ENCODE measurements at regions not wholly inside any gene's neighbourhood (a gene's known extent, or its start where the extent isn't known, plus 50 kb on each side); places are given as distances from the start of the nearest gene placed in this dataset.
"Not testable (repeated sequence)": the region's sequence is repeated elsewhere in the genome, so short reads cannot be mapped to it uniquely, and the experiment has no call there.

DNA sequence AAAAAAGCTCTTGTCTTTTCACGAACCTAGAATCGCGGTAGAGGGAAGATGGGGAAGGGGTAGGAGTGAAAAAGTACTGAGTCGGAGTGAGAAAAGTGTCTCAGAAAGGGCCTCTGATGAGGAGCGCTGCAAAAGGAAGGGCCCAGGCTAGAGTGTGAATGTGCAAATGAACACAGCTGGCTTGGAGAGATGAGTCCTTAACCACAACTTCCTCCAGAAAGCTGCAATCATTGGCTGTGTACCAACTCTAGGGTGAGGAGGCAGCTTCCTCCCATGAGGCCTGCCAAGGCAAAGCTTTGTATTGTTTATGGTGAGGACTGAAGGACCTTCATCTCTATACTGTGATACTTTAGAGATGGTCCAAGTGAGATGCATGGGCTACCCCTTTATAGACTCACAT is 566.9 kb upstream of the ANO5 start:
- DNase-seq: no peak

DNA sequence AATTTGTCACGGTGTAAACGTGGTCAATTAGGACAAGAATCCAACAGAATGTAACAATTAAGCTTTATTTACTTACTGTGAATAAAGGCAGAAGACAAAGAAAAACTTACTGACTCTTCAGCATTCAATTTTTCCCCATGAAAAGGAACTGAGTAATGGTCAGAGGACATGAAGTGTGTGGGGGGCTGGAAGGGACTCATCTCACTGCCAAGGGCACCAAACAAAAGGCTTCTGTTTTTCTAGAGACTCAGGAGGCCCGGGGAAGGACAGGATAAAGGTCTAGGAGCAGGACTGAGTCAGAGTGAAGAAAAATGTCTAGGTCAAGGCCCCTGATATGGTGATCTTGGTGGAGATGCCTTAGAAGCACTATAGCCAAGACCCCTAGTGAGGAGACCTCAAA is 564.2 kb upstream of the ANO5 start:
- no peak for DNase-seq

GRCh38 chr11:21630934-21631478 is 561.9 kb upstream of the ANO5 start:
- no peak for DNase-seq

GRCh38 chr11:21631991-21632390 is 560.9 kb upstream of the ANO5 start:
- no peak for DNase-seq

- no peak for DNase-seq
These were observed 558.4 kb upstream of the ANO5 start for GRCh38 chr11:21634491-21634890.

GRCh38 chr11:21634956-21635355 is 557.9 kb upstream of the ANO5 start:
- no peak for DNase-seq

- no peak for DNase-seq
These were observed 557.3 kb upstream of the ANO5 start for GRCh38 chr11:21635394-21636145.

DNA sequence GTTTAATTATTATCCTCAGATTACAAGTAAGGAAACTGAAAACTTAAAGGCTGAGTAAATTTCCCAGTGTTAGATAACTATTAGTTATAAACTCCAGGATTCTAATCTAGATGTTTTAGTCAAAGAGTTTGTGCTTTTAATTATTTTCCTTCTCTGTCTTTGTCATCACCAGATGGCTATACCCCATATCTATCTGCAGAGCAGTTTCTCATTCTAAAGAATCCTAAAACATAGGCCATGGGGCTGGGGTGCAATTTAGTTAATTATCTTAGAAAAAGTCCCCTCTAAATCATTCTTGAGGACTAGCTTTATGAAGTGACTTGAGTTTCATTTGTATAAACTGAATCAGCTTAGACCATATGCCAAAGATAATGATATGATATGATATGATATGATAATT is 556.3 kb upstream of the ANO5 start:
- no peak for DNase-seq

GRCh38 chr11:21640491-21640890 is 552.4 kb upstream of the ANO5 start:
- no peak for DNase-seq

- DNase-seq: no peak
These were observed 551.0 kb upstream of the ANO5 start for GRCh38 chr11:21641869-21642268.

GRCh38 chr11:21646351-21646750 is 546.5 kb upstream of the ANO5 start:
- no peak for DNase-seq

DNA sequence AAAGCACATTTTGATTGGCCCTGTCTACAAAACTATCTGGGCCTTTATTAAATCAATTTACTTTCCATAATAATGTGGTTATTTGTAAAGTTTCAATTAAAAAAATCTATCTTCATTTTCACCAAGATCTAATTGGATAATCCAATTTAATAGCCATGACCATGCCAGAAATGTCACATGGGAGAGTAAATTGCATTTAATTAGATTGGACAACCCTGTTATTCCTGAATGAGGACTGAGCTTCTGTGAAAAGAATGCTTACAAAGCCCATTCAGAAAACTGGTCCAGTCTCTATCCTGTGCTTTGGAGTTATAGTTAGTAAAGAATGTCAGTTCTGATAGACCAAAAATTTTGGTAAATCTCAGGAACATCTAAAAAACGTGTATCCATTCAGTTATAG is 541.9 kb upstream of the ANO5 start:
- no peak for DNase-seq

- DNase-seq: no peak
These were observed 538.9 kb upstream of the ANO5 start for GRCh38 chr11:21653951-21654421.

GRCh38 chr11:21656065-21656464 is 536.8 kb upstream of the ANO5 start:
- DNase-seq: no peak

DNA sequence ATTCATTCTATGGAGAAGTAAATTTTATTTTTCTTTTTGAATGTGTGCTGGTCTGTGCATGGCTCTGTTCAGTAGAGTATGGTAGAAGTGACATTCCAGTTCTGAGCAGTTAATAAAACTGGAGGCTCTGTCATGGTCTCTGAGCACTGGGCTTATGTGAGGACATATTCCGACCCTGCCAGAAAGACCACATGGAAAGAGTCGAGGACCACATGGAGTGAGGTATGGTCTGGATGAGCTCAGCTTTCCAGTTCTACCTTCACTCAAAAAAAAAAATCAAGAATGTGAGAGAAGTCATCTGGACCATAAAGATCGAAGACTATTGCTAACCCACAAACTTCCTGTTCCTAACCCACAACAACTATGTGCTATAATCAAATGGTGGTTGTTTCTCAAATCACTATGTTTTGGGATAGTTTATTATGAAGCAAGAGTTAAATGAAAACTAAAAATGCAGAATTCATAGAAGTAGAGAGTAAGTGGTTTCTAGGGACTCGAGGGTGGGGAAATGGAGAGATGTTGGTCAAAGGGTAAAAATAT is 534.2 kb upstream of the ANO5 start:
- DNase-seq: no peak

- not testable (repeated sequence) for DNase-seq
These were observed 533.5 kb upstream of the ANO5 start for GRCh38 chr11:21659377-21659776.

DNA sequence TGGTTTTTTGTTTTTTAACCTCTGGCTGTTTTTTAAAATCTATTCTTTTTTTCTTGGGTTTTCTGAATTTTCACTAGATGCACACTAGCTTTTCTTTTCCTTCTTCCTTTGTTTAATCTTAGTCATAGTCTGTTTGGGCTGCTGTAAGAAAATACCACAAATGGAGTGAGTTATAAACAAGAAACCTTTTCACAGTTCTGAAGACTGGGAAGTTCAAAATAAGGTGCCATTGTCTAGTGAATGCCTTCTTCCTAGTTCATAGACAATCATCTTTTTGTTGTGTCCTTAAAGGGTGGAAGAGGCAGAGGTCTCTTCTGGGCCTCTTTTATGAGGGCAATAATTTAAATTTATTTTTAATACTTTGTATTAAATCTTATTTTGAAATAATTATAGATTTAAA is 532.9 kb upstream of the ANO5 start:
- no peak for DNase-seq

DNA sequence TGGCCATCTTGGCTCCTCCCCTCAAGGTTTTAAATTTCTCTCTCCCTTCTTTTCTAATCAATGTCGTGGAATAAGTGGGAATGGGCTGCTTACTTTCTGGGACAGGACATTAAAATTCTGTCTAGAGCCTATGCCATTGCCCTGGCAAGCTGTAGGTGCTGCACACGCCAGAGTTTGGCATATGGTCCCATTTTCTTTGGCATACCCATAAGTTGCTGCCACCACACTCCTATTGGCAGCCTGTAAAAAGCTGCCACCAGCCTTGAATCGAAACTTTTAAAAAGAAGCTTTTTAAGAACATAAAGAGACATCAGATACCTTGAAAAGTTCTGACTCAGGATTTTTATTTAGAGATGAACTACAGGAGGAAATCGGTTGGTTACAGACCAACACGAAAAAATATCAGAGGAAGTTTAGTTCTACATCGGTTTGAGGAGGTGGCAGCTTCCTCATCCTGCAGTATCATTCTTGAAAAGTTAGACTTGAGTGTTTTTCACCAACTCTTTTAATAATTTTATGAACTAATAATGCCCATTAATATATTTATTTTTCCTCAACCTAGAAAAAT is 517.8 kb upstream of the ANO5 start:
- DNase-seq: no peak

DNA sequence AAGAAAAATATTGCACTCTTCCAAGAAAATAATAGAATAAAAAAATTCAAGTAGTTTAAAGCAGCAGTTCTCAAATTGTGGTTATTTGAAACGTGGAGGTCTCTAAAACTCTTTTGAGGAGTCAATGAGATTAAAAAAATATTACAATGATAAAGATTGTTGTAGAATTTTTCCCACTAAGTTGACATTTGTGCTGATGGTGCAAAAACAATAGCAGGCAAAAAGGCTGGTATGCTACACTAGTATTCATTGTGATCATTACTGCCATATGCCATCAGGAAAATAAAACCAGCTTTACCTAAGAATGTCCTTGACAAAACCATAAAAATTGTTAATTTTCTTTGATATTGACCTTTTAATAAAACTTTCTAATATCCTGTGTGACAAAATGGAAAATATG is 505.2 kb upstream of the ANO5 start:
- DNase-seq: no peak

GRCh38 chr11:21704539-21704938 is 488.3 kb upstream of the ANO5 start:
- DNase-seq: no peak

GRCh38 chr11:21707116-21707739 is 485.7 kb upstream of the ANO5 start:
- DNase-seq: no peak

- DNase-seq: no peak
These were observed 482.1 kb upstream of the ANO5 start for GRCh38 chr11:21710809-21711208.

DNA sequence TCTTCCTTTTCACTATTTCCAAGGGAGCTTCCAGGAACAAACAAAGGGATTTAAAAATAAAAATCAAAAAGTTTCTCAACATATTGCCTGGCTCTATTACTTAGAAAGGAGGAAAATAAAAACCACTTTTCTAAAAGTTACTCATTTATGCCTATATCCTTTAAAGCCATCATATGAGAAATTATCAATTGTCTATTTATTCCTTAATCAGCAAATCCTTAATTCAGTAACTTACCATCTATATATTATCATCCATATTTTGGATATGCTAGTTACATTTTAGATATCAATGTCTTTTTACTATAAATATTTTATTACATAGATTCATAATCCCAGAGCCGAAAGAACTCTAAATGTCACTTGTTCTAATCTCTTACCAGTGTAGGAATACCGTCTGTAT is 481.5 kb upstream of the ANO5 start:
- no peak for DNase-seq

DNA sequence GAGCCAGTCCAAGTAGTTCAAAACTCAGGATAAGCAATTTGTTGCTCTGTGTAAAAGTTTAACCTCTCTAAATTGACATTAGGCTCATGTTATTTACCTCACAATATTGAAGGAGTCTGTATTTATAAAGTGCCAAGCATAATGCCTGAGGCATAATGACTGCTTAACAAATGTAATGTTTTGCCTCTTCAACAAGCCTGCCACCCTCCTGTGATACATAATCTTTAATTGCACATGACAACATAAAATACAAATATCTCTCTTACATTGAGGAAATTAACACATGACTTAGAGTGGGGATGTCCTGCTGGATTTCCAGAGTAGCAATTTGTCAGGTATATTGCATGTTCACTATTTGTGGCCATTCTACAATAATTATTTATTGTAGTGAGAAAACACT is 469.2 kb upstream of the ANO5 start:
- DNase-seq: no peak

Data from midbrain (tissue), 1 donor.